ENCODE measurements at regions not wholly inside any gene's neighbourhood (a gene's known extent, or its start where the extent isn't known, plus 50 kb on each side); places are given as distances from the start of the nearest gene placed in this dataset.

GRCh38 chr15:98443526-98443925 lies 204.8 kb upstream of the IGF1R start:
- TF ChIP-seq, protein P1, sequence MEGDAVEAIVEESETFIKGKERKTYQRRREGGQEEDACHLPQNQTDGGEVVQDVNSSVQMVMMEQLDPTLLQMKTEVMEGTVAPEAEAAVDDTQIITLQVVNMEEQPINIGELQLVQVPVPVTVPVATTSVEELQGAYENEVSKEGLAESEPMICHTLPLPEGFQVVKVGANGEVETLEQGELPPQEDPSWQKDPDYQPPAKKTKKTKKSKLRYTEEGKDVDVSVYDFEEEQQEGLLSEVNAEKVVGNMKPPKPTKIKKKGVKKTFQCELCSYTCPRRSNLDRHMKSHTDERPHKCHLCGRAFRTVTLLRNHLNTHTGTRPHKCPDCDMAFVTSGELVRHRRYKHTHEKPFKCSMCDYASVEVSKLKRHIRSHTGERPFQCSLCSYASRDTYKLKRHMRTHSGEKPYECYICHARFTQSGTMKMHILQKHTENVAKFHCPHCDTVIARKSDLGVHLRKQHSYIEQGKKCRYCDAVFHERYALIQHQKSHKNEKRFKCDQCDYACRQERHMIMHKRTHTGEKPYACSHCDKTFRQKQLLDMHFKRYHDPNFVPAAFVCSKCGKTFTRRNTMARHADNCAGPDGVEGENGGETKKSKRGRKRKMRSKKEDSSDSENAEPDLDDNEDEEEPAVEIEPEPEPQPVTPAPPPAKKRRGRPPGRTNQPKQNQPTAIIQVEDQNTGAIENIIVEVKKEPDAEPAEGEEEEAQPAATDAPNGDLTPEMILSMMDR (IDR thresholded peaks at IDR 0.05), result no peak
- no peak for TF ChIP-seq POLR2A (IDR thresholded peaks at IDR 0.05)
